ENCODE measurements at regions not wholly inside any gene's neighbourhood (a gene's known extent, or its start where the extent isn't known, plus 50 kb on each side); places are given as distances from the start of the nearest gene placed in this dataset.
"Not testable (repeated sequence)": the region's sequence is repeated elsewhere in the genome, so short reads cannot be mapped to it uniquely, and the experiment has no call there.

DNA sequence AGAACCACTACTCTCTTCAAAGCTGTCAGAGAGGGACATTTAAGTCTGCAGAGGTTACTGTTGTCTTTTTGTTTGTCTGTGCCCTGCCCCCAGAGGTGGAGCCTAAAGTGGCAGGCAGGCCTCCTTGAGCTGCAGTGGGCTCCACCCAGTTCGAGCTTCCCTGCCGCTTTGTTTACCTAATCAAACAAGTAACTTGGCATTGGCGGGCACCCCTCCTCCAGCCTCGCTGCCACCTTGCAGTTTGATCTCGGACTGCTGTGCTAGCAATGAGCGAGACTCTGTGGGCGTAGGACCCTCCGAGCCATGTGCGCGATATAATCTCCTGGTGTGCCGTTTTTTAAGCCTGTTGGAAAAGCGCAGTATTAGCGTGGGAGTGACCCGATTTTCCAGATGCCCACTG, 920.7 kb downstream of the REEP3 start:
- not testable (repeated sequence) for TF ChIP-seq CTCF, POLR2AphosphoS5, POLR2A (IDR thresholded peaks at IDR 0.05)
